ENCODE measurements at regions not wholly inside any gene's neighbourhood (a gene's known extent, or its start where the extent isn't known, plus 50 kb on each side); places are given as distances from the start of the nearest gene placed in this dataset.

- TF ChIP-seq CTCF (IDR thresholded peaks at IDR 0.05), result no peak
- no peak for TF ChIP-seq POLR2AphosphoS5 (IDR thresholded peaks at IDR 0.05)
- no peak for TF ChIP-seq POLR2A (IDR thresholded peaks at IDR 0.05)
Measured at GRCh38 chr10:83253011-83253671, 886.2 kb upstream of the GHITM start.

Data from prostate gland (tissue), 2 donors.